Spleen (tissue), 7 donors: ENCODE measurements at regions not wholly inside any gene's neighbourhood (a gene's known extent, or its start where the extent isn't known, plus 50 kb on each side); places are given as distances from the start of the nearest gene placed in this dataset.

ENCODE experiments used
- CTCF ChIP-seq, 11 experiments: fragments of 200-600 bp in 7 of 11; fragments of 450-650 bp in 4 of 11; sonication (generic) in 4 of 11; IDR thresholded peaks in 8 of 11; conservative IDR thresholded peaks in 3 of 11; 1 replicate in 7 of 11; 2 replicates in 4 of 11; pipeline versions ENCODE4 v1.4.0 to v1.8.0; 2016 to 2021; ENCODE audit warnings: antibody characterized with exemption in 11 of 11, inconsistent platforms in 4 of 11, mild to moderate bottlenecking in 1 of 11
- POLR2AphosphoS5 ChIP-seq, 3 donors: sonication (generic); formaldehyde crosslinking; IDR thresholded peaks; one replicate each; pipeline ENCODE4 v1.5.1; 2017; ENCODE audit warnings: antibody characterized with exemption in 3 of 3
- donor health status: DM: no; HTN: no; CAD: no; lungs with moderate emphysema.
- donor health status: DM: no; HTN: no; CAD: no.
- donor health status: DM: no; HTN: no; CAD: no.

- no peak for TF ChIP-seq CTCF (IDR thresholded peaks at IDR 0.05 in 8 of 11, conservative IDR thresholded peaks at IDR 0.05 in 3 of 11)
- peak in 1 of 3 donors; percentile 44 for TF ChIP-seq POLR2AphosphoS5 (IDR thresholded peaks at IDR 0.05)
Measured at GRCh38 chr5:173759691-173760090, 128.5 kb upstream of the CPEB4 start.
